NCI-H510A (cell line): ENCODE measurements at regions not wholly inside any gene's neighbourhood (a gene's known extent, or its start where the extent isn't known, plus 50 kb on each side); places are given as distances from the start of the nearest gene placed in this dataset.
"Not testable (repeated sequence)": the region's sequence is repeated elsewhere in the genome, so short reads cannot be mapped to it uniquely, and the experiment has no call there.

Source experiments
- DNase-seq: peaks from one replicate; lab custom pipeline; 2025; lab: John Stamatoyannopoulos, UW

GRCh38 chr2:187610450-187610849, 56.2 kb upstream of the TFPI start:
- not testable (repeated sequence) for DNase-seq

GRCh38 chr2:187612857-187613256, 58.6 kb upstream of the TFPI start:
- no peak for DNase-seq

- DNase-seq, result no peak
These were observed 60.5 kb upstream of the TFPI start for GRCh38 chr2:187614756-187615155.

GRCh38 chr2:187615364-187615763, 61.1 kb upstream of the TFPI start:
- DNase-seq, result no peak

GRCh38 chr2:187615902-187616301, 61.7 kb upstream of the TFPI start:
- no peak for DNase-seq

GRCh38 chr2:187617120-187617519, 62.9 kb upstream of the TFPI start:
- DNase-seq, result no peak

- DNase-seq, result no peak
These were observed 63.7 kb upstream of the TFPI start for GRCh38 chr2:187617905-187618304.

- no peak for DNase-seq
These were observed 64.6 kb upstream of the TFPI start for GRCh38 chr2:187618813-187619212.

- no peak for DNase-seq
These were observed 72.9 kb upstream of the TFPI start for GRCh38 chr2:187627153-187627552.

- DNase-seq, result not testable (repeated sequence)
These were observed 82.6 kb upstream of the TFPI start for GRCh38 chr2:187636731-187637391.

- not testable (repeated sequence) for DNase-seq
These were observed 83.1 kb upstream of the TFPI start for GRCh38 chr2:187637392-187637740.

- DNase-seq, result not testable (repeated sequence)
These were observed 83.5 kb upstream of the TFPI start for GRCh38 chr2:187637771-187638170.

- no peak for DNase-seq
These were observed 84.6 kb upstream of the TFPI start for GRCh38 chr2:187638840-187639239.

- DNase-seq, result no peak
These were observed 86.8 kb upstream of the TFPI start for GRCh38 chr2:187640926-187641510.

GRCh38 chr2:187642498-187642897, 88.3 kb upstream of the TFPI start:
- no peak for DNase-seq

- no peak for DNase-seq
These were observed 90.3 kb upstream of the TFPI start for GRCh38 chr2:187644486-187644885.

GRCh38 chr2:187644981-187645380, 90.7 kb upstream of the TFPI start:
- no peak for DNase-seq

GRCh38 chr2:187646556-187646955, 92.3 kb upstream of the TFPI start:
- DNase-seq, result no peak

- no peak for DNase-seq
These were observed 100.3 kb upstream of the TFPI start for GRCh38 chr2:187654535-187654934.

- DNase-seq, result no peak
These were observed 100.8 kb upstream of the TFPI start for GRCh38 chr2:187655001-187655400.

- no peak for DNase-seq
These were observed 101.9 kb upstream of the TFPI start for GRCh38 chr2:187656123-187656522.

- no peak for DNase-seq
These were observed 104.8 kb upstream of the TFPI start for GRCh38 chr2:187658952-187659525.

- DNase-seq, result not testable (repeated sequence)
These were observed 121.8 kb upstream of the TFPI start for GRCh38 chr2:187676050-187676449.

- no peak for DNase-seq
These were observed 125.2 kb upstream of the TFPI start for GRCh38 chr2:187679454-187679853.
